ENCODE measurements at regions not wholly inside any gene's neighbourhood (a gene's known extent, or its start where the extent isn't known, plus 50 kb on each side); places are given as distances from the start of the nearest gene placed in this dataset.

DNA sequence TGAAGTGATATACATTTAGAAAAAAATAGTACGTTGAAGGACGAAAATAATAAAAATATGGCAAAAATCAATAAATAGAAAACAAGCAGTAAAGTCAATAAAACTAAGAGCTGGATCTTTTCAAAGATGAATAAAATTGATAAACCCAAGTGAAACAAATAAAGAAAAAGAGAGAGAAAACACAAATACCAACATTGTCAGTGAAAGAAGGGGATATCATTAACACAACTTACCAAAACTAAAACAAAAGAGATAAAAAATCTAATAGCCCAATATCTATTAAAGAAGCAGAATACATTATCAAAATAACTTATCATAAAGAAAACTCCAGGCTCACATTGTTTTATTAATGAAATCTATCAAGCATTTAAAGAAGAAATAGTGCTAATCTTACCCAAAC, 675.1 kb downstream of the UQCRFS1 start:
- no peaks in the 10 kb centered on the region for H3K4me1 ChIP-seq (ENCODE audit: insufficient read depth)
- 88 to 94% (median 89%) methylated on average over 2 of the region's 2 CpGs for WGBS, 3 donors
- intact Hi-C loops (cut with DNase I), result no loop called here

DNA sequence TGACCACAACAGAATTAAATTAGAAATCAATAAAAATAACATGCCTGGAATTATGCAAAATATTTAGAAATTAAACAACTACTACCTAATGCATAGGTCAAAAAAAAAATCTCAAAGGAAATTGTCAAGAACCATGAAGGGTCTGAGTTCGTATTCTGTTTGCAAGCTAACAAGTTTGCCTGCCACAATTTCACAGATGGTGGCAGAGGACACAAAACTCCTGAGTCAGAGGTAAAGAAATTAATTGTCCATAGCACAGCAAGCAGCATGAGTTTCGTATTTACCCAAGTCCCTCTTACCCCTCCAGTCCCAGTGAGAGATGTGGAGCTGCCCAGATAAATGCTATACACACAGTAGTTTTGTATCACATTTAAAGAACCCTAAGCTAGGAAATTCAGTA, 675.9 kb downstream of the UQCRFS1 start:
- intact Hi-C loops (cut with DNase I), result no loop called here

More for the DNA sequence above, 675.1 kb downstream of the UQCRFS1 start:
- DNase-seq, result no peak
- TF ChIP-seq POLR2A (IDR thresholded peaks at IDR 0.05), result no peak
- TF ChIP-seq, protein P1, sequence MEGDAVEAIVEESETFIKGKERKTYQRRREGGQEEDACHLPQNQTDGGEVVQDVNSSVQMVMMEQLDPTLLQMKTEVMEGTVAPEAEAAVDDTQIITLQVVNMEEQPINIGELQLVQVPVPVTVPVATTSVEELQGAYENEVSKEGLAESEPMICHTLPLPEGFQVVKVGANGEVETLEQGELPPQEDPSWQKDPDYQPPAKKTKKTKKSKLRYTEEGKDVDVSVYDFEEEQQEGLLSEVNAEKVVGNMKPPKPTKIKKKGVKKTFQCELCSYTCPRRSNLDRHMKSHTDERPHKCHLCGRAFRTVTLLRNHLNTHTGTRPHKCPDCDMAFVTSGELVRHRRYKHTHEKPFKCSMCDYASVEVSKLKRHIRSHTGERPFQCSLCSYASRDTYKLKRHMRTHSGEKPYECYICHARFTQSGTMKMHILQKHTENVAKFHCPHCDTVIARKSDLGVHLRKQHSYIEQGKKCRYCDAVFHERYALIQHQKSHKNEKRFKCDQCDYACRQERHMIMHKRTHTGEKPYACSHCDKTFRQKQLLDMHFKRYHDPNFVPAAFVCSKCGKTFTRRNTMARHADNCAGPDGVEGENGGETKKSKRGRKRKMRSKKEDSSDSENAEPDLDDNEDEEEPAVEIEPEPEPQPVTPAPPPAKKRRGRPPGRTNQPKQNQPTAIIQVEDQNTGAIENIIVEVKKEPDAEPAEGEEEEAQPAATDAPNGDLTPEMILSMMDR (IDR thresholded peaks at IDR 0.05), result no peak
- no peak for TF ChIP-seq EP300 (IDR thresholded peaks at IDR 0.05)
- H3K36me3 ChIP-seq, result no peaks in the 10 kb centered on the region
- H3K27ac ChIP-seq, result no peak overlapping the region
- H3K9me3 ChIP-seq, result no peaks in the 10 kb centered on the region
- H3K27me3 ChIP-seq, result no peaks in the 10 kb centered on the region
- no peak overlapping the region for H3K4me3 ChIP-seq

DNA sequence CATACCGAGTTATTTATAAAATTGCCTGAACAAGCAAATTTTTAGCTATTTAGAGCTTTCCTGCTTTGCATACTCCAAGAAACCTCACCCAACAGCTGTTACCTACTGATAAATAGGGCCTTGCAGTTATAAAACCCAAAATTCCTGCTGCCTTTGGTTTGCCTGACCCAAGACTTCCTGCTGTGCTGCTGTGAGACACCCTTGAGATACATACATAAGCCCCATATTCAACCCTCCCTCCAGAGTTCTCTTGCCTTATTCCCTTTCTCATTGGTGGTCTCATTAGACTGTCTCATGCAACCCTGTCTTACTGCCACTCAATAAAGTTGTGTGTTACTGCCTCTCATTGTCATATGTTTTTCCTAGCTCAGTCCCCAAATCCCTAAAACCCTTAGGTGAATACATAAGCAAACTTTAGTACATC, 677.6 kb downstream of the UQCRFS1 start:
- intact Hi-C loops (cut with DNase I), result no loop called here
- Histone ChIP-seq H3K27me3 (no peaks in the 10 kb centered on the region), H3K9me3 (no peaks in the 10 kb centered on the region), H3K4me3 (no peak overlapping the region), H3K36me3 (no peaks in the 10 kb centered on the region), H3K27ac (no peak overlapping the region), H3K4me1 (ENCODE audit: insufficient read depth) (no peaks in the 10 kb centered on the region)
- no peak for DNase-seq
- TF ChIP-seq EP300 (IDR thresholded peaks at IDR 0.05), result no peak
- no peak for TF ChIP-seq POLR2A (IDR thresholded peaks at IDR 0.05)
- TF ChIP-seq, protein P1 (IDR thresholded peaks at IDR 0.05), result no peak
- WGBS, 3 donors, result 35 to 73% (median 39%) methylated on average over 1 of the region's 1 CpG

More for the DNA sequence above, 675.9 kb downstream of the UQCRFS1 start:
- H3K9me3 ChIP-seq, result no peaks in the 10 kb centered on the region
- no peaks in the 10 kb centered on the region for H3K36me3 ChIP-seq
- H3K4me1 ChIP-seq (ENCODE audit: insufficient read depth), result no peaks in the 10 kb centered on the region
- 73 to 89% (median 77%) methylated on average over 2 of the region's 2 CpGs for WGBS, 3 donors
- TF ChIP-seq, protein P1 (IDR thresholded peaks at IDR 0.05), result no peak
- TF ChIP-seq POLR2A (IDR thresholded peaks at IDR 0.05) (no peak), EP300 (IDR thresholded peaks at IDR 0.05) (no peak)
- DNase-seq, result no peak
- no peak overlapping the region for H3K4me3 ChIP-seq
- H3K27ac ChIP-seq, result no peak overlapping the region
- H3K27me3 ChIP-seq, result no peaks in the 10 kb centered on the region

DNA sequence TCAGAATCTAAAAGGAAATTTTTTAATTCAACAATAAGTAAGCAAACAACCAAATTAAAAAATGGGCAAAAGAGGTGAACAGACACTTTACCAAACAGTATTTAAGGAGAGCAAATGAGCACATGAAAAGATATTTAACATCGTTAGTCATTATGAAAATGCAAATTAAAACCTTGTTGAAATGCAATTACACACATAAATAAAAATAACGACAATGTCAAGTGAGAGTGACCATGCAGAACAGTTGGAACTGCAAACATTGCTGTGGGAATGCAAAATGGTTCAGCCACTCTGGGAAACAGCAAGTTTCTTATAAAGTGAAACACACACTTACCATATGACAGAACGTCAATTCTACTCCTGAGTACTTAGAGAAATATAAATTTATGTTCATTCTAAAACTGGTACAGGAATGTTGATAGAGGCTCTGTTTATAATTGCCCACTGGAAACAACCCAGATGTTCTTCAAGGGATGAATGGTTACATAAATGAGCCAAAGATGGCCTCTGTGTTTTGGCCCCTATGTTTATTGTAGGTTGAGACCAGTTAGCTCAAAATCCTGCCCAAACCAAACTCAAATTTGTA, 678.1 kb downstream of the UQCRFS1 start:
- intact Hi-C loops (cut with DNase I), result no loop called here
- no peak overlapping the region for H3K4me3 ChIP-seq
- no peak for DNase-seq
- H3K9me3 ChIP-seq, result no peaks in the 10 kb centered on the region
- H3K27me3 ChIP-seq, result no peaks in the 10 kb centered on the region
- TF ChIP-seq, protein P1 (IDR thresholded peaks at IDR 0.05), result no peak
- TF ChIP-seq EP300 (IDR thresholded peaks at IDR 0.05), result no peak
- no peak for TF ChIP-seq POLR2A (IDR thresholded peaks at IDR 0.05)
- no peak overlapping the region for H3K27ac ChIP-seq
- H3K36me3 ChIP-seq, result no peaks in the 10 kb centered on the region
- WGBS, 3 donors, result 74 to 81% (median 76%) methylated on average over 3 of the region's 3 CpGs
- no peaks in the 10 kb centered on the region for H3K4me1 ChIP-seq (ENCODE audit: insufficient read depth)
